ENCODE measurements at regions not wholly inside any gene's neighbourhood (a gene's known extent, or its start where the extent isn't known, plus 50 kb on each side); places are given as distances from the start of the nearest gene placed in this dataset.

- no peak for TF ChIP-seq CTCF (IDR thresholded peaks at IDR 0.05; ENCODE audit: low read depth, low read length, poor library complexity, severe bottlenecking)
- no peak for TF ChIP-seq EZH2phosphoT487 (IDR thresholded peaks at IDR 0.05; ENCODE audit: borderline replicate concordance, low read length)
Measured at GRCh38 chr3:177674186-177674585, 476.9 kb upstream of the TBL1XR1 start.
